ENCODE measurements at regions not wholly inside any gene's neighbourhood (a gene's known extent, or its start where the extent isn't known, plus 50 kb on each side); places are given as distances from the start of the nearest gene placed in this dataset.

DNA sequence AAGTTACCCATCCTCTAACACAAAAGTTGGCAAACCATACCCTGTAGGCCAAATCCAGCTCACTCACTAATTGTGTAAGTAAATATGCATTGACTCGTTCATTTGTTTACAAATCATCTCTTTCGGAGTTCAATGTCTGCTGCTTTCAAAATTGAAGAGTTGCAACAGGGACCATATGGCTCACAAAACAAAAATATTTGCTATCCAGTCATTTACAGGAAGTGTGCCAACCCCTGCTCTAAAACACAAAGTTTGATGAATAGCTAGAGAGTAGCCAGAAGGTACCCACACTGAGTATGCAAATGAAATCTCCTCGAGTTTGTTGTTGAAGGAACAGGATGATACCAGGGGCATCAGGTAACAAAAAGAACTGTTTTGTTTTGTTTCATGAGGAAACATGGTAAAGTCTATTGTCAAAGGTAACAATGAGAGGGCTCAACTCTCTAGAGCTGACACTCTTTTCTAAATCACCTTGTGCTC, 236.2 kb upstream of the THBS1 start:
- TF ChIP-seq CTCF (IDR thresholded peaks at IDR 0.05) (no peak), CHD2 (IDR thresholded peaks at IDR 0.05; ENCODE audit: low read length, partially characterized antibody) (no peak), NFIC (IDR thresholded peaks at IDR 0.05; ENCODE audit: borderline replicate concordance) (no peak), RCOR1 (IDR thresholded peaks at IDR 0.05; ENCODE audit: low read length) (no peak), MXI1 (IDR thresholded peaks at IDR 0.05; ENCODE audit: low read depth, low read length) (no peak), RFX5 (IDR thresholded peaks at IDR 0.05; ENCODE audit: low read length) (no peak)
- TF ChIP-seq, protein P1, sequence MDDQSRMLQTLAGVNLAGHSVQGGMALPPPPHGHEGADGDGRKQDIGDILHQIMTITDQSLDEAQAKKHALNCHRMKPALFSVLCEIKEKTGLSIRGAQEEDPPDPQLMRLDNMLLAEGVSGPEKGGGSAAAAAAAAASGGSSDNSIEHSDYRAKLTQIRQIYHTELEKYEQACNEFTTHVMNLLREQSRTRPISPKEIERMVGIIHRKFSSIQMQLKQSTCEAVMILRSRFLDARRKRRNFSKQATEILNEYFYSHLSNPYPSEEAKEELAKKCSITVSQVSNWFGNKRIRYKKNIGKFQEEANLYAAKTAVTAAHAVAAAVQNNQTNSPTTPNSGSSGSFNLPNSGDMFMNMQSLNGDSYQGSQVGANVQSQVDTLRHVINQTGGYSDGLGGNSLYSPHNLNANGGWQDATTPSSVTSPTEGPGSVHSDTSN (IDR thresholded peaks at IDR 0.05), result no peak

All from SK-N-SH (cell line).